ENCODE measurements at regions not wholly inside any gene's neighbourhood (a gene's known extent, or its start where the extent isn't known, plus 50 kb on each side); places are given as distances from the start of the nearest gene placed in this dataset.
"Not testable (repeated sequence)": the region's sequence is repeated elsewhere in the genome, so short reads cannot be mapped to it uniquely, and the experiment has no call there.

DNA sequence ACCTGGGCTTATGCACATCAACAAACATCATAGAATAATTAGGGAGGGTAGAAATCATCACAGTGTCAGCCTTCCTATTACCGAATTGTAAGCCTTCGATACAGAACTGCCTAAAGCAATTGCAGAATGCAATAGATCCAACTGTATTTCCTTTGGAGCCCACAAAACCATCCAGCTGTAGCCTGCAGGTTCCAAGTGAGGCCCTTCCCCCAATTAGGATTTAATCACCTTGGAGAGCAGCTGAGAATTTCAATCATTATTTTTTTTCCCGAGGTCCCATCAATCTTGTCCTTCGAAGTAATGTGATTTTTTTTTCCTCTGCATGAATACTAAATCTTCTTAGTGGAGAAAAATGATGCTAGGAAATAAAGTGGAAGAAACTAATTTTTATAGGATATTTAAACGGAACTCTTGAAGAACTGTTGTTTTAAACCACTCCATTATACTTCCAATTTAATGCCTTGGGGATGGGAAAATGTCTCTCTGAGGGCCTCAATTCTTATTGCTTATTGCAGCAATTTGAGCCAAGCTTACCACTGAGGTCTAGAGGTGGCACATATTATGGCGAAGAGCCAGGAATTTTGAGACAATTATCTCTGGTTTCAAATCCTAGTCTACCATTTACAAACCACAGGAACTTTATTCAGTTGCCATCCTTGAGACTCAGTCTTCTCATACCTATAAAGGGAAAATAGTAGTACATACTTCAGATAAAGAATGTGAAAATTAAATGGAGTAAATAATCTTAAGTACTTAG is 953.4 kb upstream of the IGFBP7 start:
- DNase-seq (ENCODE audit: low read depth in 2 of 2) = no peak

DNA sequence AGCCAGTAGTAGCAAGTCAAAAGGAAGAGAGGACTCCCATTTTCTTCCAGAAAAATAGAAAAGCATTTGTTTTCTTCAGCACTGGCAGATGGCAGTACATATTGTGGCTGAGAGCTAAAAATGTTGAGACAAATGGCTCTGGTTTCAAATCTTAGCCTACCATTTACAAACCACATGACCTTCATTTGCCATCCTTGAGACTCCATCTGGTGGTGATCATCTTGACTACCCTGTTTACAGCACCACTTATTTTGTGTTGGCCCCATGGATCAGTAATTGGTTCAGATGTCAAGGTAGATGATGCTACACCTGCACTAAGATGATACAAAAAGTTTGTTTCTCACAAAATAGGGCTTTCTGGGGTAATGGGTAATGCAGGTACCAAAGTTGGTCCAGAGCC is 951.8 kb upstream of the IGFBP7 start:
- no peak for DNase-seq (ENCODE audit: low read depth in 2 of 2)

DNA sequence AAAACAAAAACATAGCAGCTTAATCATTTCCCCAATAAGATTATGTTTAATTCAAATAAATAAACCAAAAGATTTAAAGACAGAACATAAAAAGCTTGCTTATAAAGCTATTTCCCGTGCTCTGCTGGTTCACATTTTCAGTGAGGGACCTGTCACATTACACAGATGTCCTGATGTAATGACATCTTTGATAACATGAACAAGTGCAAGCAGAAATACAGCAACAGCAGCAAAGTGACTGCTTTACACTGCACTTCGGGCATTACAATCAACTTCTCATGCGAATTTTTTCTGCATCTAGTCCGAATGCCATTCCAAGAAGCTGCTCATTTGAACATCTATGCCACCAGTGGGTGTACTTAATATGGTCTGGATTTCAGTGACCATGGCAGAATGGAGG is 940.3 kb upstream of the IGFBP7 start:
- DNase-seq (ENCODE audit: low read depth in 2 of 2) = no peak

DNA sequence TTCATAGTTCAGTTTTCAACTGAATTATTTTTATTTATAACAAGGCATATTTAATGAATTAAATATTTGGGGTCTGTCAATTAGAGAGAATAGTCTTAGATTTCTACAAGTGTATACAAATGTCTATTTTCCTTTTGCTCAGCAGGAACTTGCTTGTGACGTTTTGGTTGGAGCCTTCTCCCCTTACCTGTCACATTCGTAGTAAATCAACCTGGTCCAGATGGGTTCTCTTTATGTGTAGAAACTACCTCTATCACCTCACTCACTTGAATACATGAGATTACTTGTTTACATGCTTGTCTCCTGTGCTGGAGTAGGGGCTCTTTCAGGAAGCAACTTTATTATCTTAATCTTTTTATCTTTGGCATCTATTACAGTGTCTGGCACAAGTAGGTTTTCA is 938.3 kb upstream of the IGFBP7 start:
- DNase-seq (ENCODE audit: low read depth in 2 of 2) = no peak

DNA sequence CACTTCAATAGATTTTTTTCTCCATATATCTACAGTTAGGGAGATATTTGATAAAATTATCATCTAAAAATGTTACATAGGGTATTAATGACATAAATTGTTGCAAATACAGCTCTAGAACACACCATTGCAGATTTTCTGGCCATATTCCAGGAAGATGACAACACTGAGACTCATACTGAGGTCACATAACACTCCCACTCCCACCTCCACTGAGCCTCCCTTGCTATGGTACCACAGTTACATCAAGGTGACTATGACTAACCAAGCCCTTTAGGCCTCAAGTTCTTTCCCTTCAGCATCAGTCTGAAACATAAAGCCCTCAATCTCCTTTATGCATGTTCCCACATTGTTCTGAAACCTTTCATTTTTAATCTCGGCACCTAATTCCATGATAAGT is 932.0 kb upstream of the IGFBP7 start:
- no peak for DNase-seq (ENCODE audit: low read depth in 2 of 2)

DNA sequence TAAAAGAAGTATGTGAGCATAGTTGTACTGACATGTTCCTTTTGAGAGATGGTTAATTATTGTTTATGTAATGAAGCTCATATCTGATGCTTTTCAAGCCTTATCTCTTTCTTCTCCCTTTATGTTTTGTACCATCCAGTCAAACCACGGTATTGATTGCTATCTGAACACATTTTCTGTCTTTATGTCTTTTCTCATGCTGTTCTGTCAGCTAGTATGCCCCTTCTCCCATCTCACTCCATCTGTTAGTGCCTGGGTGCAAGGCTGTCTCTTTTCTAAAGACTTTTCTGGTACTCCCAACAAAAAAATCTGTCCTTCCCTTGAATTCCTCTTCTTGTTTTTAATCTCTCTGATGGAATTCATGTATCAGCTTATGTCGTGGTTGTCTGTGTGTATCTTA is 883.8 kb upstream of the IGFBP7 start:
- no peak for DNase-seq (ENCODE audit: low read depth in 2 of 2)

DNA sequence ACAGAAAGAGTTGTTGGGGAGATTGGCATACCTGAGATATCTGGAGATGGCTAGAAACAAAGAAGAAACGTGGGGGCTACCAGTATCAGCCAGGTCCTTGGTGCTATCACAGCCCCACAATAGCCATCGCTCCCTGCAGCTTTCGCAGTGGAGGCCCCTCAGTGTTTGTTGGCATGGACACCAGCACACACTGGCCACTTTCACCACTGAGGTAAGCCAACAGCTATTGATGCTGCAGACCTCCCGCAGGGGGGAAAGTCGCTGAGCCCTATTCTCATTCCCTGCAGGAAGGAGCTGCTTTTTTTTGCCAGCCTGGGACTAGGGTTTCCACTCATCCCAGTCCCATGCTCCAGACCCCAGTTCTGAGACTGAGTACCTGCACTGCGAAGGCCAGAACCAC is 879.2 kb upstream of the IGFBP7 start:
- no peak for DNase-seq (ENCODE audit: low read depth in 2 of 2)

DNA sequence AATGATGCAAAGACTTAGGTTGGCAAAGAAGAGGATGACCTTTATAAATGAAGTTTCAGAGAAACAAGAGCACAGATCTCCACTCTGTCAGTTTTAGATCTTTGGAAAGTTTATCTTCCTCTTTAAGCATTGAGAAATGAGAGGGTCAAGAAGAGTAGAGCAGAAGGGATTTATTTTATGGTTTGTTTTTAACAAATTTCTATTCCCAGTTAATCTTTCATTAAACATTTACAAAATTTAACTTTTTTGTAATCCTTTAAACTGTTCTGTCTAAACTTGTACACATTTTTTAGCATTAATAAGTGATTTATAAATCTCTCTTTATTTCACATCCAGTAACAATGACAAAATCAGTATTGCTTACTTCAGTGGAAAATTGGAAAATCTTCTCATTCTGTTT is 875.0 kb upstream of the IGFBP7 start:
- DNase-seq (ENCODE audit: low read depth in 2 of 2) = no peak

DNA sequence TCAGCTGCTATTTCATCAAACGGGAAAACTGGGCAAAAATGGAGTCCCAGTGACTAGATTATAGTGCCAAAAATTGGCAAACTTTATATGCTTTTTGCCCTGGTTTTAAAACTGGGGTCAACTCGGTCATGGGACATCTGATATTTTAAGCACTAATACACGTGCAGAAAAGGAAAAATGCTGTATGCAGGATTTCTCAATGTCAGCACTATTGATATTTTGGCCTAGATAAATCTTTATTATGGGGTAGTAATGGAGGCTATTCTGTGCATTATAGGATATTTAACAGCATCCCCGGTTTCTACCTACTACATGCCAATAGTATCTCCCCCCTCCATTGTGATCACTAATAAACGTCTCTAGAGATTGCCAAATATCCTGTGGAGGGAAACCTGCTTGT is 870.9 kb upstream of the IGFBP7 start:
- DNase-seq (ENCODE audit: low read depth in 2 of 2) = no peak

DNA sequence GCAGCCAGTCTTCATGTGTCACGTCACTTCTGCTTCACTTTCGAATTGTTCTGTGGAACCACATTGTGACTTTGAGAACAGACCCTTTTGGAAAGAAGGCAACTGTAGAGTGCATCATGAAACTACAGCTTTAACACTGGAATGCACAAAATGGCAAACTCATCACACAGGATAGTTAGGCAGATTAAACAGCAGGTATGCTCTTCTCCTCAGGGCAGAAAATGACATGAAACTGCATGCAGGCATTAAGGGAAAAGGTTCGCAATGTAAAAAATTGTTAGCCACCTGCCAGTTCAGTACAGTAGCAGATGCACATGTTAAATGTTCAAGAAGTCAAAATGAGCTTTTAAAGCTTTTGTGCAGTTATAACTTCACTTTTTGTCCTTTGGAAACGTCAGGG is 864.6 kb upstream of the IGFBP7 start:
- no peak for DNase-seq (ENCODE audit: low read depth in 2 of 2)

DNA sequence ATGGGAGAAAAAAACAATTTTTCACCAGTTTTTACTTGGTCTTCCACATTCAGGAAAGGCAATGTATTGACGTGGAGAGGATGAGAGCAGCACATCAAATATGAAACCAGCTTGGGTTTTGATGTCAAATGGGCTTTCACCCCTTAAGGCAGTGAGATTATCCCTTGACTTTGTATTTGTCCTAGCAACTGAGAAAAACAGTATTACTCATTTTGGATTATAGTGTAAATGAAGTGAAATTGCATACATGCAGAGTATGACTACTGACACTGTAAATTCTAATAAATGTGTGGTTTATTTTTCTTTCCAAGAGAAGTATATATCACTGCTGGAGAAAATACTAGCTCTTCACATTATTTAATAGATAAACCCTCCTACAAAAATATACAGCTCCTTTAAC is 863.6 kb upstream of the IGFBP7 start:
- no peak for DNase-seq (ENCODE audit: low read depth in 2 of 2)

DNA sequence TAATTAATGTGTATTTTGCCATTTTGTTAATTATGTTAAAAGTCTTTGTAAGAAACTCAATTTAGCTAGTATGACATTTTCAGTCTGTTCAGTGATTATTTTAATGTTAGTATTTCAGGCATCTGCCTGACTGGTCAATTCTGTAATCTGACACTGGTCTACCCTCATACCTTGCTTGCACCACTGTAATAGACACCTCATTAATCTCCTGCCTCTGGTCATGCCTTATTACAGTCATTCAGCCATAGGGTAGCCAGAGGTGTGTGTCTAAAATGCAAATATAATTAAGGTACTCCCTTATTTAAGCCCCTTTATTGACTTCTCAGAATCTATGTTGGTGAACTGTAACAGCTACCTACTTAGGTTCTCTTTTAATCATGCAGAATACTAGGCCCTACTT is 861.1 kb upstream of the IGFBP7 start:
- DNase-seq (ENCODE audit: low read depth in 2 of 2) = no peak

DNA sequence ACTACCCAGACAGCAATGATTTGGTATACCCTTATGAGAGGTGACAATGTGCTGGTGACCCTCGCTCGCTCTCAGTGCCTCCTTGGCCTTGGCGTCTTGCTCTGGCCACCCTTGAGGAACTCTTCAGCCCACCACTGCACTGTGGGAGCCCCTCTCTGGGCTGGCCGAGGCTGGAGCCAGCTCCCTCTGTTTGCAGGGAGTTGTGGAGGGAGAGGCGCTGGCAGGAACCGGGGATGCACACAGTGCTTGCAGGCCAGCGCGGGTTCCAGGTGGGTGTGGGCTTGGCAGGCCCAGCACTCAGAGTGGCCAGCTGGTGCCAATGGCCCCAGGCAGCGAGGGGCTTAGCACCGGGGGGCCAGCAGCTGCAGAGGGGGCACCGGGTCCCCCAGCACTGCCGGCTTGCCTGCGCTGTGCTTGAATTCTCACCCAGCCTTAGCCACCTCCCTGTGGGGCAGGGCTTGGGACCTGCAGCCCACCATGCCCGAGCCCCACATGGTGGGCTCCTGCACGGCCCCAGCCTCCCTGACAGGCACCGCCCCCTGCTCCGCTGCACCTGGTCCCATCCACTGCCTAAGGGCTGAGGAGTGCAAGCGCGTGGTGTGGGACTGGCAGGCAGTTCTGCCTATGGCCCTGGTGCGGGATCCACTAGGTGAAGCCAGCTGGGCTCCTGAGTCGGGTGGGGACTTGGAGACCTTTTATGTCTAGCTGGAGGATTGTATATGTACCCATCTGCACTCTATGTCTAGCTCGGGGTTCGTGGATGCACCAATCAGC is 857.0 kb upstream of the IGFBP7 start:
- no peak for DNase-seq (ENCODE audit: low read depth in 2 of 2)

DNA sequence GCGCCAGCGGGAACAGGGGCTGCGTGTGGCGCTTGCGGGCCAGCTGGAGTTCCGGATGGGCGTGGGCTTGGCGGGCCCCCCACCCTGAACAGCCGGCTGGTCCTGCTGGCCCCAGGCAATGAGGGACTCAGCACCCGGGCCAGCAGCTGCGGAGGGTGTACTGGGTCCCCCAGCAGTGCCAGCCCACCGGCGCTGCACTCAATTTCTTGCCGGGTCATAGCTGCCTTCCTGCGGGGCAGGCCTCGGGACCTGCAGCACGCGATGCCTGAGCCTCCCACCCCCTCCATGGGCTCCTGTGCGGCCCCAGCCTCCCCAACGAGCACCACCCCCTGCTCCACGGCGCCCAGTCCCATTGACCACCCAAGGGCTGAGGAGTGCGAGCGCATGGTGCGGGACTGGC is 855.2 kb upstream of the IGFBP7 start:
- DNase-seq (ENCODE audit: low read depth in 2 of 2) = not testable (repeated sequence)

DNA sequence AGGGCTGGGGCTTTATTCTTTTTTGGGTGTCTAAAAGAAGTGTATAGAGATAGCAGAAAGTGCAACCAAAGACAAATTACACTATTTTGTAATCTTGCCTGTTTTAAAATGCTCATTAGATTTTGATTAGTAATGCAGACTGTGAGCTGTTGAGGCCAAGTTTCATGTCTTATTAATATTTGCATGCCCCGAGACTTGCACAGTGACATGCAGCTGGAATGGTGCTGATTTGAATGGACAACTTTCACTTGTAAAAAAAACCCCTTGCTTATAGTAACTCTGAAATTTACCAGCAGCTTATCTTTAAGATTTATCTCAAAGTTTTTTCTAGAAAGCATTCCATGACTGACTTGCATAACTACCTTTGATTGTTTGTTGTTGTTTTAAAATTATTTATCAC is 835.1 kb upstream of the IGFBP7 start:
- DNase-seq (ENCODE audit: low read depth in 2 of 2) = no peak

DNA sequence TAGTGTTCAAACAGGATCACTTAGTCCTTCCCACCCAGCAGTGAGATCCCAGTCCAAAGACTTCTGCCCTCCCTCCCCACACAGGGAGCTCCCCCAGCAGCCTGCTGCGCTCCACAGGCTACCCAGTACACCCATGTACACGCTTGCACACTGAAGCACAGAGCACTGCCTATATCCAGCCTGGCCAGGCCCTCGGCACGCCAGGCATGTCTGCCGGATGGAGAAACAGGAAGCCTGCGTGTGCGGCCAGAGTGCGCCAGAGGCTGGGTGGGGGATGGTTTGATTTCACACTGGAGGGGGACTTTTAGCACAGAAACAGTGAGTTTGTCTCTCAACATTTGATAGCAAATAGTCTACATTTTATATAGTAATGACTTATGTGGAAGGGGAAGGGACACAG is 833.5 kb upstream of the IGFBP7 start:
- DNase-seq (ENCODE audit: low read depth in 2 of 2) = no peak

DNA sequence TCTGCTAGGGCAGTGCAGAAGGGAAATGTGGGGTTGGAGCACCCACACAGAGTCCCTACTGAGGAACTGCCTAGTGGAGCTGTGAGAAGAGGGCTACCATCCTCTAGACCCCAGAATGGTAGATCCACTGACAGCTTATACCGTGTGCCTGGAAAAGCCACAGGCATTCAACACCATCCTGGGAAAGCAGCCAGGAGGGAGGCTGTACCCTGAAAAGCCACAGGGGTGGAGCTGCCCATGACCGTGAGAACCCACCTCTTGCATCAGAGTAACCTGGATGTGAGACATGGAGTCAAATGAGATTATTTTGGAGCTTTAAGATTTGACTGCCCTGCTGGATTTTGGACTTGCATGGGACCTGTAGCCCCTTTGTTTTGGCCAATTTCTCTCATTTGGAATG is 827.1 kb upstream of the IGFBP7 start:
- not testable (repeated sequence) for DNase-seq (ENCODE audit: low read depth in 2 of 2)

DNA sequence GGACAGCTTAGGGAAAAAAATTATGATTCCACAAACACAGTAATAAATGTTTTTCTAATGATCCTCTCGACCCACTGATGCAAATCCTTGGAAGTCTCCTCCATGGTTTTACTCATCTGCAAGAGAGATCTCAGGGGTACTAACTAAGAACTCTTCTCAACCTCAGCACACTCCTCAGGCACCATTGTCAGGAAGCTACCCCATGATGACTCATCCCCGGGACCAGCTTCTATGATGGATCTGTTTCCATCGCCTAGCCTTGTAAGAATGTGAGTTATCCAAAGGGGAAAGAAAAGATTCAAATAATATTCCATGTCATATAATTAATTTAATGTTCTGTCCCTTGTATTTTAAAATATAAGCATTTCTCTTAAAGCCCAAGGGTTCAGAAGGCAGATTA is 816.1 kb upstream of the IGFBP7 start:
- no peak for DNase-seq (ENCODE audit: low read depth in 2 of 2)

DNA sequence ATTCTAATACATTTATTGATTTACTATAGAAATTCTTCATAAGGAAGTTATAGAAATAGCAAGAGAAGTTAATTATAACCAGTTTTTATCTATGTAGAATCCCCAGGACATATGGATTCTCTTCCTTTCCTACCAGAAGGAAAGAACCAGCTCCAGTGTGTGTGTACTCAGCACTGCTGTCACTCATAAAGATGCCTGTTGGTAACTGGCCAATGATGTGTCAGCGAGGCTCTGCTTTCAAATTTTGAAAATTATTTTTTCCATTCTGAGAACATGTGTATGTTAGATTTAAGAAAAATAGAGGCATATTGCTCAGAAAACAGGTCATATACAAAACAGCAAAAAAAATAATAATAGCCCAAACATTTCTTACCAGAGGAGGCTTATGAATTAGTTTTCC is 814.8 kb upstream of the IGFBP7 start:
- DNase-seq (ENCODE audit: low read depth in 2 of 2) = no peak

DNA sequence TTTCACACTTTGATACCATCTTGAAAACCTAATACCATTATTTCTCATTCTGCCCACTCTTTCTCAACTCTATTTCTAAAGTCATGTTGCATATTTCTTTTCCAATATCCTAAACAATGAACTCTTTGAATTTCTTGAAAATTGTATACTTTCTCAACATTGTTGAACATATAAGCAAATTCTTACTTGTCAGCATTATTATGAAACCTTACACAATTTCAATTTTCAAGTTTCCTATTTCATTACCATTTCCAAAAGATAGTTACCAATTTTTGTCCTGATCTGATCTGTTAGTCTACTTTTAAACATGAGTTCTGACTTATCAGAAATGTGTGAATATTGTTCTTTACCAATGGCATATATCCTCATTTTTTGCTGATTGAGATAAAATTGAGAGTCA is 806.3 kb upstream of the IGFBP7 start:
- no peak for DNase-seq (ENCODE audit: low read depth in 2 of 2)

DNA sequence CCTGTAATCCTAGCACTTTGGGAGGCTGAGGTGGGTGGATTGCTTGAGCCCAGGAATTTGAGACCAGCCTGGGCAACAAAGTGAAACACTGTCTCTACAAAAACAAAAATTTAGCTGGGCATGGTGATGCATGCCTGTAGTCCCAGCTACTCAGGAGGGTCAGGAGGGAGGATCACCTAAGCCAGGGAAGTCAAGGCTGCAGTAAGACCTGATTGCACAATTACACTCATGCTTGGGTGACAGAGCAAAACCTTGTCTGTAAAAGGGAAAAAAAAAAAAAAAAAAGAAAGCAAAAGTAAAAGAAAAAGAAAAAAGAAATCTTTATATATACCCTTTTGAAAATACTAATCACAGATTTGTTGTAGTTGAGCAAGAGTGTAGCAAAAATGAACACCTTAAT is 801.0 kb upstream of the IGFBP7 start:
- no peak for DNase-seq (ENCODE audit: low read depth in 2 of 2)

DNA sequence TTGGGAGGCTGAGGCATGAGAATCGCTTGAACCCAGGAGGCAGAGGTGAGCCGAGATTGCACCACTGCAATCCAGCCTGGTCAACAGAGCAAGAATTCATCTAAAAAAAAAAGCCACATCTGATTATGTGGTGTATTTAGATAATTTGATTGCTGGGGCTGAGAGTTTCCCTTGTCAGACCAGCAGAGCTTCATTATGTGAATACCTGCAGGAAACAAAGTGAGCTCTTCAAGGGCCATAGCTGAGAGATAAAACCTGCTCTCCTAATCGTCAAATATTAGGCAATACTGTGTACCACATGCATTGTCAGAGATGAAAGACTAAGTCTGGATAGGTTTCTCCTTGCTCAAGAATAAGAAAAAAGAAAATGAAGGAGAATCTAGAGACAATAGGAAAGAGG is 800.0 kb upstream of the IGFBP7 start:
- no peak for DNase-seq (ENCODE audit: low read depth in 2 of 2)

DNA sequence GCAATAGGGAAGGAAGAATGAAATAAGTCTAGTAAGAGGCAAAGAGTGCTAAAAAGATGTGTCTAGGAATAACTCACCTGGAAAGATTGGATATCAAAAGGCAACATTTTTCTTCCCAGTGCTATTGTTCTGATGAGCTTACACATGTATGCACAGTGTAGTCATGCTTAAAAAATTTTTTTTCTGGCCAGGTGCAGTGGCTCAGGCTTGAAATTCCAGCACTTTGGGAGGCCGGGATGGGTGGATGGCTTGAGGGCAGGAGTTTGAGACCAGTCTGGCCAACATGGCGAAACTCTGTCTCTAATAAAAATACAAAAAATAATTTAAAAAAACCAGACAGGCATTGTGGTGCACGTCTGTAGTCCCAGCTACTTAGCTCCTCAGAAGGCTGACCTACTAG is 795.8 kb upstream of the IGFBP7 start:
- no peak for DNase-seq (ENCODE audit: low read depth in 2 of 2)

DNA sequence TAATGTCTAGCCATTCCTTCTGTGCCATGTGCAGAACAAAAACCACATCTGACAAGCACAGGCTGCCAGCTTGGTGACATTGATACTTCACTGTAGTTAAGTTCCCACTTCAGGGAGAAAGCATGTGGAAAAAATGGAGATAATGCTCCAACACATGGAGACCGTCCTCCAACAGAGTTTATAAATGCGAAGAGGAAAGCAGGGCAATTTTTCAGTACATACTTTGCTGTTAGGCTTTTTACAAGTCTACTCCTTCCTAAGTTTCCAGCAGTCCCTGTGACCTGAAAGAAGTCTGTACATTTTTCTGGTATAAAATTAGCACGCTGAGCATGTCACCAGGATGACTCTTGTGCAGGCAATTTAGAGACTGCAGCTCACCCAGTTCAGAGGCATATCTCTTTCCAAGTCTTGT is 766.9 kb upstream of the IGFBP7 start:
- no peak for DNase-seq (ENCODE audit: low read depth in 2 of 2)
